SIG-M5 treated with dmso at 0.1 percent for 504 hours (cell line): ENCODE measurements at regions not wholly inside any gene's neighbourhood (a gene's known extent, or its start where the extent isn't known, plus 50 kb on each side); places are given as distances from the start of the nearest gene placed in this dataset.
A peak's percentile ranks its signal among the peaks of the same experiment; 100 is the strongest.

Experiments
- DNase-seq: peaks from one replicate; lab custom pipeline; 2025; ENCODE audit not compliant: unreplicated experiment; lab: John Stamatoyannopoulos, UW

DNA sequence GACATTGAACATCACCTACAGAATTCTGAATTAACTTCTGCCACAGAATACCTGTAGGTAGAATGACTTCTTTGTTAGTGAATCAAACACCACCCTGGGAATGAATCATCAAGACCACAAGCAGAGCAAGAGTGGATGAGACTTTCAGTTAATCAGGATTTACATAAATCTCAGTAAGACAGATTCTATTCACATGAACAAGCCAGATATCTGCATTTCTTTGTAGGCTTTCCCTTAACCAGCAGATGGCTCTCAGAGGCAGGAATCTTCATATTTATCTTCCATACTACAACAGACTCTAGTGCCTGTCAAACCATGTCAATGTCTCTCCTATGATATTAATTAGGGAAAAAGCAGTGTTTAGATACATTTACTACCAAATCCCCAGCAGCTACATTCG is 412.1 kb downstream of the KLF12 start:
- no peak for DNase-seq

DNA sequence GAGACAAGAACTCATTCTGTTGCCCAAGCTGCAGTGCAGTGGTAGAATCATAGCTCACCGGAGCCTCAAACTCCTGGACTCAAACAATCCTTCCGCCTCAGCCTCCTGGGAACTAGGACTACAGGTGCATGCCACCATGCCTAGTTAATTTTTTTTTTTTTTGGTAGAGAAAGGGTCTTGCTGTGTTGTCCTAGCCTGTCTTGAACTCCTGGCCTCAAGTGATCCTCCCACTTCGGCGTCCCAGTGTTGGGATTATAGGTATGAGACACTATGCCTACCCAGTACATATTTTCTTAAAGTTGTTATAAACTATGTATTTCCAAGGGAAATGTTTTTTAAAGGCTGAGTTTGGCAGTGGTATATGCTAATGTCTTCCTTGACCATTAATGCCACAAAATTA is 412.6 kb downstream of the KLF12 start:
- no peak for DNase-seq

GRCh38 chr13:73720216-73720840 is 413.9 kb downstream of the KLF12 start:
- no peak for DNase-seq

GRCh38 chr13:73718246-73718645 is 416.0 kb downstream of the KLF12 start:
- DNase-seq = no peak

GRCh38 chr13:73717632-73718031 is 416.6 kb downstream of the KLF12 start:
- DNase-seq = no peak

DNA sequence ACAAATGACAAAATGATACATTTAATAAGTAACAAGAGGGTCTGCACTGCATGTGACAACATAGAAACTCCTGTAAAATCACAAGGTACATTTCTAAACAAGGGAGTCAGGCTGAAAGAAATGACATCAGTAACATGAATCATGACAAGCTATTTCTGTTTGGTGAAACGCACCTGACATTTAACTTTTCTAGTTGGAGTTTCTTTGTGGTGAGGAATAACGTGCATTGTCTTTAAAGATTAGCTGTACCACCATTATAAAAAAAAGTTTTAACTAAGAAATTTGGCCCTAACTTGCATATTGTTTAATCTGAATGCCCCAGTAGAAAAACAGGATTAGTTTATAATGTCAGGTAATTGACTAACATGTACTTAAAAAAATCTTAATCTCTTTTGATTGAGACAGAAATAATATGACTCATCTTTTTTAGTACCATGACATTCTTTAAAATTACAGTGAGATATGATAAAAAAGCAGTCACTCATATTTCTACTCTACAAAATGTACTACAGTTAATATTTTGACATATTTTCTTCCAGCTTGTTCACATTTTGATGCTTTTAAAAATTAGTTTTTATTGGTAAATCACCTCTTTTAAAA is 418.2 kb downstream of the KLF12 start:
- DNase-seq = no peak

DNA sequence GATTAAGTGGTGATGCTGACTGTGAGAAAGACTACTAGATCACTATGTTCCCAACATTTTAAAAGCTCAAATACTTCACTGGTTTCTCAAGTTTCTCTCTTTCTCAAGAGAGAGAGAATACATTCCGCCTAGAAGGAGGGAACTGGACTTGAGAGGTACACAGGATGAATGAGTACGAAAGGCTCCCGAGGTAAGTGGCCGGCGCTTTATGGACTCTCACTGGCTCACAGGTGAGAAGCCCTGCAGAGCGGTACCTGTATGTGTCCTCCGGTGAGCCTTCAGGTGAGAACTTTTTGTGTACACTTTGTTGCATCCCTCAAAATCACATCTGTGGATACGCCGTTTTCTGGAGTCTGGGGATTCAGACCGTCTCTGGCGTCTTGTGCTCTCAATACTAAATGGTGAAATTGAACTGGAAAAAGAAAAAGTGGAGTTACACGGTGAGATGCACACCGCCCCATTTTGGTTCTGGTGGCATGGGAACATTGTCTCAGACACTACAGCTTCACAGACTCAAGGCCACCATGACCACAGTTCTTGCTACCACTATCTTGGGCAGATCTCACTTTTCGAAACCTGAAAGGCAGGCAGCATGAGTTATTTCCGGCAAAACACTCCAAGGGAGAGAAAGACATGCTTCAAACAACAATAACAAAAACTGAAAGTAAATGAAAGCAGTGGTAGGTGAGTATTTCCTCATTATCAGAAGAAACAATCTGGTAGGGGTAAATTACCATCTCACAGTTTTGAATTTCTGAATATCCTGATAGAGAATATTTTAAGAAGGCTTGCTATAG is 418.9 kb downstream of the KLF12 start:
- DNase-seq = no peak

DNA sequence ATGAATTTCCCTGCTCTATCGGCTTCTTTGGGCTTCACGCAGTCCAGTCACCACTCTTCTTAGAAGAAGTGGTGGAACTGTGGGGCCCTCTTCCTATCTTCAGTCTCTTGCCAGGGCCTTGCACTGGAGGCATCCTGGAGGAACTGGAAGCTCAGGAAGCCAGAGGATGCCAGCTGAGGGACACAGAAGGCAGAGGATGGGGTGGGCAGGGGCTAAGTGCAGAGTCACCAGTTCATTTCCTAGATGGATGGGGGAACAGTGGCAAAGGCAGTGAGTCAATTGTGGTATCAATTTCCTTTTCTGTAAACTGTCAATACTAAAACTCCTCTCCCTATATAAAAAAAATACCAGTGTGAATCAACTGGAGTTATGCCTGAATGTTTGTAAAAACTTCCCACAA is 419.7 kb downstream of the KLF12 start:
- DNase-seq = no peak

DNA sequence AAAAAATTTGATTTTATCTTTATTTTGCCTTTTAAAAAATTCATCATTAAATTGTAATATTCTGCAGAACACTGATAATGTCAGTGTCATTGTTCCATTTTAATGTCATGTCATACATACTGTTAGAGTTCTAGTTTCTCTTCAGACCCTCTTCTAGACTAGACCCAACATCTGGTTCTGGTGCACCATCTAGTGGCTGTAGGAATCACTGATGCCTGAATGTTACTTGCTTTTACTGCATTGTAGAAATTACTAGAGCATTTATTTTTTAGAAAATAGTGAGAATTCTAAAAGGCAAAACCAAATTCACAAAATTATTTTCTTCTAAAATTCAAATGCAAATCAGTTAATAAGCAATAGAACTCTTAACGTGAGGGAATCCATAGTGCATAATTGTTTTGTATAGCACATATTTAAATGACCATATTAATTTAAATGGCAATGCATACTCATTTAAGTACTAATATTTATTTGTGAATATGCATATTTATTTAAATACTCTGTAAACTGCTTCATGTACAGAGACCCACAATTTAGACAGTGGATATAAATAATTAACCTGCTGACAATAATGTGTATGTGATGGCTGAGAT is 425.7 kb downstream of the KLF12 start:
- peak; percentile 68 for DNase-seq

DNA sequence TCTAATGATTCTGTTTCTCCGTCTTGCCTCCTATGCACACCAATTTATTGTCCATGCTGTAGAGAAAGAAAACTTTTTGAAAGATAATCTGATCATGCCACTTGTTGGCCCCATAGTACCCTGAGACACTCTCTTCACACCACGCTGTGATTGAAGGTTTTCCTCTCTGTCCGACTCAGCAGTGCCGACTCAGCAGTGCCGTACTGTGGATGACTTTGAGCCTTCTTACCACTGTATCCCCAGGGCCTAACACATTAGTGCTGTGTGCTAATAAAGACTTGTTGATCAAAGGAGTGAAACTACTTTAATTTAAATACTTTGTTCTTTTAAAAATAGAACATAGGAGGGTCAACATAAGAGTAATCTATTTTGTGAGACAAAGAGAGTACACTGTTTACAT is 429.6 kb downstream of the KLF12 start:
- DNase-seq = no peak

- no peak for DNase-seq
Observed at GRCh38 chr13:73703606-73704005, 430.6 kb downstream of the KLF12 start.

GRCh38 chr13:73702419-73703071 is 431.7 kb downstream of the KLF12 start:
- no peak for DNase-seq

GRCh38 chr13:73701160-73701559 is 433.0 kb downstream of the KLF12 start:
- DNase-seq = no peak

- DNase-seq = no peak
Observed at GRCh38 chr13:73698859-73699258, 435.3 kb downstream of the KLF12 start.

DNA sequence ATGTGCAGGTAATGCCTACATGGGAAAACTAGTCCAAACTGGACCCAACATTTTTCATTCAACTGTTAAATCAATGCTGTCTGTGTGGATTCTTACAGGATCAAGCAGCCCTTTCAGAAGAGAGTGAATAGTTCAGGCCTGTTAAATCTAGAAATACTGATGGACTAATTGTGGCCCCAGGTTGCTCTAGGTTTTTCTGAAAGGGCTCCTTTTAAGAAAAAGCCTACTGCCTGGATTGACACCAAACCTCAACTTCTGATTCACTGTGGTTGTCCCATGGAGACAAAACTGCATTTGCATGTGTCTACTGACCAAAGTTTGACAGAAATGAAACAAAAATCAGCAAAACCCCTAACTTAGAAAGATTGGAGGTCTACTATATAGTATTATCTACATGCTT is 437.0 kb downstream of the KLF12 start:
- DNase-seq = no peak

DNA sequence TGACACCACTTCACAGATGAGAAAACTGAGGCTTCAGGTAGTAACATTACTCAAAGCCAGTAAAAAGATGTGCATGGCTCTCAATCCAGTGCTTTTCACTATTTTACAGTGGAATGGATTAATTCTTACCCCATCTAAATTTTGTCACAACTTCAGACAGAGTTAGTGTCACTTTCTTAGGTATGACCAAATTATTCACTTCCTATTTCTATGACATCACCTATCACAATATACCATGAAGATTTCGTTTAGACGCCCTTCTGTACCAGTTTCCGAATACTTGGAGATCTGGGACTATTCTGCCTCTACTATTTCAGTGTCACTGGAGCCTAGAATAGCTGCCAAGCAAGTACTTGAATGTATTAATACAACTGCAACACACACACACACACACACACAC is 437.5 kb downstream of the KLF12 start:
- DNase-seq = no peak

- DNase-seq = no peak
Observed at GRCh38 chr13:73696271-73696670, 437.9 kb downstream of the KLF12 start.

DNA sequence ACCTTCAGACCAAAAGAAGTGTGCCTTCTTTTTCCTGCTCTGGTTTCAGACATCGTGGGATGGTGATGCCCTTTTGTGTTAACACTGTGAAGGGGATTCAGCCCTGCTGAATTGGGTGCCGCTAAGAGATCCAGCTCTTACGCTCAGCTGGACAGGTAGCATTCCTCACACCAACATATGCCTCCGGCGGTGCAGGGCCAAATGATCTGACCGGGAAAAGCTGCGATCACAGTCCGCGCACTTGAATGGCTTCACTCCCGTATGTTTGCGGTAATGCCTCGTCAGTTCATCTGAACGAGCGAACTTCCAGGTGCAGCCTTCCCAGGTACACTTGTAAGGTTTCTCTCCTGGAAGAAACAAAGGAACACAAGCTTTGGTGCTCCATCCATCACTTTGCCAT is 438.9 kb downstream of the KLF12 start:
- DNase-seq = no peak

- DNase-seq = no peak
Observed at GRCh38 chr13:73693215-73693614, 441.0 kb downstream of the KLF12 start.

GRCh38 chr13:73691891-73692290 is 442.3 kb downstream of the KLF12 start:
- no peak for DNase-seq

GRCh38 chr13:73687929-73688328 is 446.3 kb downstream of the KLF12 start:
- no peak for DNase-seq

DNA sequence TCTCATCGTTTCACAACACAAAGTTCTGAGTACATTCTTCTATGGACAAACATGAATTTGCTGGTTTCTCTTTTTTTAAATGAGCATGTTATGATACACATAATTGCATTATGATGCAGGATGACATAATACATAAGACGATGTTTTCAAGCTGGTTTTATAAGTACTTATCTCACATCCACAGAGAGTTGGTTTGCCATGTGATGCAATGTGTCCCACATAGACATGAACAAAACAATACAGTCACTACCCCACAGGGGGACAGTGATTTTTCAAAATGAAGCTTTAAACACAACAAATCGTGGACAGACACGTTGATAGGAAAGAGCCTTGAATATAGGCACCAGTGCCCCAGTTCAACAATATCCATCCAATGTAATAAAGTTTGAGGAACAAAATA is 447.1 kb downstream of the KLF12 start:
- DNase-seq = no peak
